Naive thymus-derived CD4-positive, alpha-beta T cell (primary cell): ENCODE measurements at regions not wholly inside any gene's neighbourhood (a gene's known extent, or its start where the extent isn't known, plus 50 kb on each side); places are given as distances from the start of the nearest gene placed in this dataset.

Source experiments
- ATAC-seq: fragments of 150-1000 bp; cut with Tn5 transposase; 2 replicates; pipeline ENCODE4 v1.10.0; 2021; ENCODE audit warnings: mild to moderate bottlenecking, moderate library complexity
- CTCF ChIA-PET: fragments of 350-600 bp; sonication (Branson Sonifier 250); formaldehyde crosslinking; loops from one replicate; lab custom pipeline; 2021; ENCODE audit warnings: antibody characterized with exemption; lab: Charles Lee
- POLR2A ChIA-PET: fragments of 350-600 bp; sonication (Branson Sonifier 250); formaldehyde crosslinking; loops from one replicate; lab custom pipeline; 2021; ENCODE audit warnings: antibody characterized with exemption, inconsistent platforms; lab: Charles Lee
- DNase-seq, 9 donors: peaks; one replicate each; pipeline versions ENCODE4 v3.0.0 to v3.0.0-alpha.2; 2020 to 2022; ENCODE audit warnings: mixed read lengths in 1 of 9
- H3K27ac ChIP-seq: one replicate; pipeline ENCODE4 v1.7.0; 2013; ENCODE audit warnings: mild to moderate bottlenecking, low read depth, low read length, moderate library complexity
- H3K27me3 ChIP-seq, 2 donors: one replicate each; pipeline ENCODE4 v1.7.0; 2013; ENCODE audit warnings: low read length in 2 of 2, mild to moderate bottlenecking in 2 of 2, moderate library complexity in 2 of 2; ENCODE audit not compliant: control insufficient read depth in 2 of 2, insufficient read depth in 2 of 2
- H3K36me3 ChIP-seq, 3 experiments: 1 replicate in 2 of 3; 2 replicates in 1 of 3; pipeline ENCODE4 v1.7.0; 2013; ENCODE audit warnings: low read length in 3 of 3, mild to moderate bottlenecking in 3 of 3, moderate library complexity in 1 of 3; ENCODE audit not compliant: insufficient read depth in 3 of 3, control insufficient read depth in 2 of 3
- H3K4me1 ChIP-seq, 2 donors: one replicate each; pipeline ENCODE4 v1.7.0; 2013; ENCODE audit warnings: low read length in 2 of 2, mild to moderate bottlenecking in 2 of 2, moderate library complexity in 1 of 2; ENCODE audit not compliant: control insufficient read depth in 2 of 2, insufficient read depth in 2 of 2
- H3K4me3 ChIP-seq: 2 replicates; pipeline ENCODE4 v1.7.0; 2013; ENCODE audit warnings: mild to moderate bottlenecking, low read length
- H3K9me3 ChIP-seq, 3 experiments: 1 replicate in 2 of 3; 2 replicates in 1 of 3; pipeline ENCODE4 v1.7.0; 2013; ENCODE audit warnings: low read length in 3 of 3; ENCODE audit not compliant: control insufficient read depth in 2 of 3
- H3K27ac Mint-ChIP-seq, 9 donors: one replicate each; pipeline ENCODE4 v1.8.0; 2020 to 2022; ENCODE audit warnings: mixed read lengths in 9 of 9, mild to moderate bottlenecking in 8 of 9, moderate library complexity in 5 of 9, inconsistent platforms in 2 of 9
- H3K27me3 Mint-ChIP-seq, 5 donors: one replicate each; pipeline ENCODE4 v1.8.0; 2021 to 2022; ENCODE audit warnings: mixed read lengths in 5 of 5, mild to moderate bottlenecking in 1 of 5
- H3K36me3 Mint-ChIP-seq, 5 donors: one replicate each; pipeline ENCODE4 v1.8.0; 2020 to 2022; ENCODE audit warnings: mixed read lengths in 5 of 5, mild to moderate bottlenecking in 3 of 5, inconsistent platforms in 1 of 5
- H3K4me1 Mint-ChIP-seq, 7 donors: one replicate each; pipeline ENCODE4 v1.8.0; 2020 to 2022; ENCODE audit warnings: mixed read lengths in 7 of 7, mild to moderate bottlenecking in 3 of 7, inconsistent platforms in 1 of 7
- H3K4me3 Mint-ChIP-seq, 10 donors: one replicate each; pipeline ENCODE4 v1.8.0; 2020 to 2022; ENCODE audit warnings: mild to moderate bottlenecking in 10 of 10, mixed read lengths in 10 of 10, moderate library complexity in 6 of 10, inconsistent platforms in 2 of 10
- H3K9me3 Mint-ChIP-seq, 11 donors: one replicate each; pipeline ENCODE4 v1.8.0; 2020 to 2022; ENCODE audit warnings: mixed read lengths in 11 of 11, mild to moderate bottlenecking in 4 of 11, inconsistent platforms in 1 of 11, moderate library complexity in 1 of 11
- intact Hi-C, 2 donors: fragments of 100-400 bp; cut with micrococcal nuclease; formaldehyde crosslinking; loops; one replicate each; pipeline ENCODE4 v1.15.1; 2023

GRCh38 chr1:222948079-222948478 lies 133.2 kb downstream of the DISP1 start:
- POLR2A ChIA-PET = no interaction called here
- H3K27me3 Mint-ChIP-seq = no peaks in the 10 kb centered on the region
- H3K9me3 Mint-ChIP-seq = peaks cover 0 to 1% (median 0%) of the 10 kb centered on the region in 11 donors
- DNase-seq (no peak), ATAC-seq (no peak)
- peaks cover 0 to 46% (median 13%) of the 10 kb centered on the region in 5 donors for H3K36me3 Mint-ChIP-seq
- no peaks in the 10 kb centered on the region for H3K4me1 Mint-ChIP-seq
- CTCF ChIA-PET = interaction anchor here (0.7 kb wide), 1 partner anchor 395 kb away, joined by 3 read pairs; no protein-coding TSS in a partner anchor
- Histone ChIP-seq H3K36me3 (no peaks in the 10 kb centered on the region), H3K4me1 (no peaks in the 10 kb centered on the region), H3K27ac (no peak overlapping the region), H3K4me3 (no peak overlapping the region), H3K9me3 (no peaks in the 10 kb centered on the region), H3K27me3 (no peaks in the 10 kb centered on the region)
- no peak overlapping the region for H3K4me3 Mint-ChIP-seq
- intact Hi-C loops = no loop called here
- H3K27ac Mint-ChIP-seq = no peak overlapping the region

DNA sequence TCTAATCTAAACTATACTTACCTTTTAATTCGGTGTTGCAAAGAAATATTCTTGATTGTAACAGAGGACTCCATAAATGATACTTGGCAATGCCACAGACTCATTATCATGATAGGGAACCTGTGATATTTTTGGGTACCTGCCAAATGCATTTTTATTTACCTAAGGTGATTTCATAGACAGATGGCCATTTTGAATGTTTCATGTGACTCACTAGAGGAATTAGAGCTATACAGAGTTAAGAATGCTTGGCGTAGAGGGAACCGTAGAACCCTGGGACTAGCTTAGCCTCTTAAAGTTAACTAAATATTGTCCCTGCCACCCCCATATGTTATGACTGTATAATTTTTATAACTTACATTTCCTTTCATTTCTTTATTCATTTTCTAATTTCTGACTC lies 136.1 kb downstream of the DISP1 start:
- H3K4me1 ChIP-seq = no peaks in the 10 kb centered on the region
- no peak overlapping the region for H3K4me3 Mint-ChIP-seq
- H3K27ac Mint-ChIP-seq = no peak overlapping the region

GRCh38 chr1:222953585-222953984 lies 138.7 kb downstream of the DISP1 start:
- no peaks in the 10 kb centered on the region for H3K36me3 ChIP-seq
- no peak for DNase-seq
- no peak for ATAC-seq
- Mint-ChIP-seq H3K27ac (no peak overlapping the region), H3K9me3 (peaks cover 0 to 3% (median 0%) of the 10 kb centered on the region in 11 donors), H3K4me3 (no peak overlapping the region), H3K4me1 (peaks cover 0 to 4% (median 0%) of the 10 kb centered on the region in 7 donors), H3K36me3 (peaks cover 0 to 20% (median 14%) of the 10 kb centered on the region in 5 donors), H3K27me3 (no peaks in the 10 kb centered on the region)
- no peak overlapping the region for H3K27ac ChIP-seq
- ChIA-PET CTCF (no interaction called here), POLR2A (no interaction called here)
- no peaks in the 10 kb centered on the region for H3K27me3 ChIP-seq
- intact Hi-C loops = no loop called here
- no peak overlapping the region for H3K4me3 ChIP-seq
- H3K9me3 ChIP-seq = no peaks in the 10 kb centered on the region
- no peaks in the 10 kb centered on the region for H3K4me1 ChIP-seq

More for the DNA sequence above, 136.1 kb downstream of the DISP1 start:
- ChIA-PET CTCF (no interaction called here), POLR2A (no interaction called here)
- Mint-ChIP-seq H3K4me1 (peaks cover 0 to 4% (median 0%) of the 10 kb centered on the region in 7 donors), H3K27me3 (no peaks in the 10 kb centered on the region), H3K9me3 (peaks cover 0 to 1% (median 0%) of the 10 kb centered on the region in 11 donors), H3K36me3 (peaks cover 0 to 31% (median 9%) of the 10 kb centered on the region in 5 donors)
- DNase-seq (no peak), ATAC-seq (no peak)
- no peak overlapping the region for H3K27ac ChIP-seq
- no peaks in the 10 kb centered on the region for H3K27me3 ChIP-seq
- intact Hi-C loops = no loop called here
- H3K4me3 ChIP-seq = no peak overlapping the region
- no peaks in the 10 kb centered on the region for H3K9me3 ChIP-seq
- no peaks in the 10 kb centered on the region for H3K36me3 ChIP-seq

DNA sequence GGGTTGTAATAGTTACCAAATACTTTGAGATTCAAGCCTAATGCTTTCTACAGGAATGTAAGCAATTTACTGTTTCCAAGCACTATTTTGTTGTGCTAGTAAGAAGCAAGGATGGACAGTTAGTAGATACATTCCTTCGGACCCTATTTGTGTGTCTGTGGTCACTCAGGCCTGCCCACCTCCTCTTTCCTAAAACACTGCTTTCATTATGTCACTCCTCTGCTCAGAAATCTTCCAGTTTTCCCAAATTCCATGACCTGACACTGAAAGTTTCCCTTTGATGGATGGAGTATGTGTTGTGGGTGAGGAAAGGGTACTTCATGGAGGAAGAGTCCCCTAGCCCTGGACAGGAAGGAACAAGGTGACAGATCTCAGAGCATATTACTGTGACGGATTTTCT lies 141.1 kb downstream of the DISP1 start:
- Histone ChIP-seq H3K36me3 (no peaks in the 10 kb centered on the region), H3K4me3 (no peak overlapping the region), H3K27me3 (no peaks in the 10 kb centered on the region), H3K4me1 (no peaks in the 10 kb centered on the region), H3K9me3 (no peaks in the 10 kb centered on the region), H3K27ac (no peak overlapping the region)
- Mint-ChIP-seq H3K9me3 (peaks cover 0 to 9% (median 2%) of the 10 kb centered on the region in 11 donors), H3K27me3 (no peaks in the 10 kb centered on the region), H3K36me3 (peaks cover 0 to 21% (median 15%) of the 10 kb centered on the region in 5 donors), H3K4me1 (peaks cover 0 to 4% (median 0%) of the 10 kb centered on the region in 7 donors), H3K4me3 (no peak overlapping the region), H3K27ac (no peak overlapping the region)
- ChIA-PET CTCF (no interaction called here), POLR2A (no interaction called here)
- DNase-seq (no peak), ATAC-seq (no peak)
- intact Hi-C loops = no loop called here

- peaks cover 0 to 4% (median 0%) of the 10 kb centered on the region in 7 donors for H3K4me1 Mint-ChIP-seq
- H3K27me3 Mint-ChIP-seq = no peaks in the 10 kb centered on the region
- no peaks in the 10 kb centered on the region for H3K36me3 ChIP-seq
- DNase-seq = no peak
- no peak overlapping the region for H3K27ac Mint-ChIP-seq
- ATAC-seq = no peak
- H3K9me3 ChIP-seq = no peaks in the 10 kb centered on the region
- H3K4me3 Mint-ChIP-seq = no peak overlapping the region
- ChIA-PET POLR2A (no interaction called here), CTCF (no interaction called here)
- no peak overlapping the region for H3K4me3 ChIP-seq
- peaks cover 0 to 9% (median 2%) of the 10 kb centered on the region in 11 donors for H3K9me3 Mint-ChIP-seq
- H3K27me3 ChIP-seq = no peaks in the 10 kb centered on the region
- H3K4me1 ChIP-seq = no peaks in the 10 kb centered on the region
- peaks cover 0 to 21% (median 10%) of the 10 kb centered on the region in 5 donors for H3K36me3 Mint-ChIP-seq
- H3K27ac ChIP-seq = no peak overlapping the region
- intact Hi-C loops = no loop called here
Observed at GRCh38 chr1:222956601-222957000, 141.8 kb downstream of the DISP1 start.

DNA sequence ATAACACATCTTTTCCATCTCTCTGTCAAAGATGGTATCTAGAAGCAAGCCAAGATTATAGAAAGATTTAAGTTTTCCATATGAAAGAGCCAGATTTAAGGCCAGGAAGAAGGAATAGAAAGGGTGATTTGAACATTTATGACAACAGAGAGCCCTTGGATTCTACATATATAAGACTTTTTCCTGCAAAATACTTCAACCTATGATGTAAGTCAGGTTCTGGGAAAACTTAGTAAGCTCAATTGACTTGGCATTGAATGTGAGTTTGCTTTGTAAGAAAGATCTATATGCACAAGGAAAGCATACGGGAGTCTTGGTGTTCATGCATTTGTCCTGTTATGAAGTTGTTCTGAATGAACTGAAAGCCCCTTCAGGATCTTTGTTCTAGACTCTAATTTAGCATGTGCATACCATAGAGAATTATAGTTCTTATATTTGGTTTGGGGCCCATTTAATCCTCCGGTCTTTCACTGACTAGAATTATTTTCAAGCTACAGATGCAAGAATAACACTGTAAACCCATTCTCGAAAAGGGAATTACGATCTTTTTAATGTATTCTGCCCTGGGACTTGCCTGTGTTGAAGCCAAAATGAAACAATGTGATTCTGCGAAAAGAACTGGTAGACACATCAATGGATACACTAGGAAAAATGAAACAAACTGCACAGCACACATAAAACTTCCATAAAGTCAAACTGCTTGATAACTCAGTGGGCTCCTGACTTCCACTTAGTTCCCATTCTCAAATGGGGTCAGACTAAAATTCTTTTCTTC lies 152.8 kb downstream of the DISP1 start:
- Mint-ChIP-seq H3K4me1 (peaks cover 0 to 2% (median 0%) of the 10 kb centered on the region in 7 donors), H3K36me3 (no peaks in the 10 kb centered on the region), H3K9me3 (peaks cover 0 to under 1% (median 0%) of the 10 kb centered on the region in 11 donors), H3K27ac (no peak overlapping the region), H3K4me3 (no peak overlapping the region), H3K27me3 (no peaks in the 10 kb centered on the region)
- Histone ChIP-seq H3K36me3 (no peaks in the 10 kb centered on the region), H3K27ac (no peak overlapping the region), H3K4me1 (no peaks in the 10 kb centered on the region), H3K4me3 (no peak overlapping the region), H3K27me3 (no peaks in the 10 kb centered on the region), H3K9me3 (no peaks in the 10 kb centered on the region)
- ChIA-PET CTCF (no interaction called here), POLR2A (no interaction called here)
- DNase-seq = no peak
- intact Hi-C loops = no loop called here
- no peak for ATAC-seq

GRCh38 chr1:222970040-222970439 lies 155.2 kb downstream of the DISP1 start:
- Mint-ChIP-seq H3K36me3 (peaks cover 0 to 3% (median 0%) of the 10 kb centered on the region in 5 donors), H3K4me1 (peaks cover 0 to 2% (median 0%) of the 10 kb centered on the region in 7 donors), H3K4me3 (no peak overlapping the region), H3K27ac (no peak overlapping the region), H3K27me3 (no peaks in the 10 kb centered on the region), H3K9me3 (no peaks in the 10 kb centered on the region)
- intact Hi-C loops = no loop called here
- no peak for ATAC-seq
- Histone ChIP-seq H3K36me3 (no peaks in the 10 kb centered on the region), H3K27me3 (no peaks in the 10 kb centered on the region), H3K9me3 (no peaks in the 10 kb centered on the region), H3K4me3 (no peak overlapping the region), H3K4me1 (no peaks in the 10 kb centered on the region), H3K27ac (no peak overlapping the region)
- ChIA-PET POLR2A (no interaction called here), CTCF (no interaction called here)
- no peak for DNase-seq
